Activated T-helper 1 cell treated with anti-CD3 and anti-CD28 coated beads, Interleukin-12 subunit alpha, Interleukin-12 subunit beta, Interleukin-2, Interleukin-4 antibody, amounts not matched to agents 30 ng/mL and 10 ng/mL and 1 ng/mL, durations not matched to agents 14 hours and 24 hours and 36 hours (primary cell): ENCODE measurements at regions not wholly inside any gene's neighbourhood (a gene's known extent, or its start where the extent isn't known, plus 50 kb on each side); places are given as distances from the start of the nearest gene placed in this dataset.
"Not testable (repeated sequence)": the region's sequence is repeated elsewhere in the genome, so short reads cannot be mapped to it uniquely, and the experiment has no call there.

Experiments used
- DNase-seq: peaks from one replicate; pipeline ENCODE4 v3.0.0; 2021; ENCODE audit warnings: low spot score
- H3K27ac Mint-ChIP-seq: one replicate; pipeline ENCODE4 v1.8.0; 2021; ENCODE audit warnings: mild to moderate bottlenecking, mixed read lengths
- H3K27me3 Mint-ChIP-seq: one replicate; pipeline ENCODE4 v1.8.0; 2022; ENCODE audit warnings: mild to moderate bottlenecking, moderate library complexity, mixed read lengths; ENCODE audit not compliant: insufficient read depth
- H3K36me3 Mint-ChIP-seq: one replicate; pipeline ENCODE4 v1.8.0; 2021; ENCODE audit warnings: low read depth, mixed read lengths
- H3K4me1 Mint-ChIP-seq: one replicate; pipeline ENCODE4 v1.8.0; 2021; ENCODE audit warnings: low read depth, mixed read lengths
- H3K4me3 Mint-ChIP-seq: one replicate; pipeline ENCODE4 v1.8.0; 2021; ENCODE audit warnings: mild to moderate bottlenecking, moderate library complexity, mixed read lengths
- H3K9me3 Mint-ChIP-seq: one replicate; pipeline ENCODE4 v1.8.0; 2021; ENCODE audit warnings: mixed read lengths
- intact Hi-C: fragments of 100-400 bp; cut with micrococcal nuclease; formaldehyde crosslinking; loops from one replicate; pipeline ENCODE4 v1.15.1; 2024

DNA sequence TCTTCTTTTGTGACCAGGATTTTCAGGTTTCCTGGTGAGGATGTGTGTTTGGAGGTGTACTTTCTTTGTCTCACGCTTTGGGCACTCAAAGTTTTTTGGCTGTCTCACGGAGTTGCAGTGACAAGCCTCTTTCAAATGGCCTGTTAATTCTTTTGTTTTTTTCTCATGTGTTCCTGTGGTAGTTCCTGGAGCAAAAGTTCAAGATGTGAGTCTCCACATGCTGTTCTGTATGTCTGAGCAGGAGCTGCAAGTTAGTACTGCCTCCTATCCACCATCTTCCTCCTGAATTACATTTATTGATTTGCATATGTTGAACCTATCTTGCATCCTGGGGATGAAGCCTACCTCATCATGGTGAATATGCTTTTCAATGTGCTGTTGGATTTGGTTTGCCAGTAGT, 118.5 kb downstream of the VSIG4 start:
- Mint-ChIP-seq H3K27ac (no peak overlapping the region), H3K36me3 (peaks cover 18% of the 10 kb centered on the region), H3K4me3 (no peak overlapping the region), H3K9me3 (peaks cover 25% of the 10 kb centered on the region), H3K27me3 (no peaks in the 10 kb centered on the region), H3K4me1 (peaks cover 66% of the 10 kb centered on the region)
- DNase-seq = no peak
- intact Hi-C loops = no loop called here

GRCh38 chrX:65920620-65921019, 119.3 kb downstream of the VSIG4 start:
- no peak overlapping the region for H3K27ac Mint-ChIP-seq
- H3K9me3 Mint-ChIP-seq = peaks cover 20% of the 10 kb centered on the region
- H3K36me3 Mint-ChIP-seq = peaks cover 18% of the 10 kb centered on the region
- intact Hi-C loops = no loop called here
- H3K27me3 Mint-ChIP-seq = no peaks in the 10 kb centered on the region
- H3K4me3 Mint-ChIP-seq = no peak overlapping the region
- DNase-seq = no peak
- H3K4me1 Mint-ChIP-seq = peaks cover 58% of the 10 kb centered on the region

GRCh38 chrX:65910899-65911298, 129.0 kb downstream of the VSIG4 start:
- H3K4me1 Mint-ChIP-seq = no peaks in the 10 kb centered on the region
- no peaks in the 10 kb centered on the region for H3K36me3 Mint-ChIP-seq
- intact Hi-C loops = no loop called here
- H3K9me3 Mint-ChIP-seq = peaks cover 4% of the 10 kb centered on the region
- H3K27ac Mint-ChIP-seq = no peak overlapping the region
- no peak for DNase-seq
- H3K4me3 Mint-ChIP-seq = no peak overlapping the region
- no peaks in the 10 kb centered on the region for H3K27me3 Mint-ChIP-seq

DNA sequence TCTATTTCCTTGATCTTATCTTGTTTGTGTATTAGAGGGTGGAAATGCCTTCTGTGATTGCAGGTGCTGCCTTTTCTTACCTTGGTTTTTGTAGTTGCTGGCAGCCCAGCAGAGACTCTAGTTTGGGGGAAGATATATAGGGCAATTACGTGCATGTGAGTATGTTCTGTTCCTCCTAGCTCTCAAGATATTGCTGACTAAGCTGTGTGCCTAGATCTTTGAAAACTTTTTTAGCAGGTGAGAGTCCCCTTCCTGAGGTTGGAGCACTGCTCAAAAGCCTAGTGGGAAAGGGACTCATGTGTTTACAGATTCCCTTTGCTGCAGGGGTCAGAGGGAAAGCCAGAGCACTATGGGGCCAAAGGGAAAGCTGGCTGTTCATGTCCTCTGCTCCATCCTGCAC, 136.1 kb downstream of the VSIG4 start:
- Mint-ChIP-seq H3K4me1 (peaks cover 11% of the 10 kb centered on the region), H3K27ac (no peak overlapping the region), H3K4me3 (no peak overlapping the region), H3K36me3 (peaks cover 2% of the 10 kb centered on the region), H3K27me3 (no peaks in the 10 kb centered on the region), H3K9me3 (peaks cover 7% of the 10 kb centered on the region)
- no peak for DNase-seq
- intact Hi-C loops = no loop called here

GRCh38 chrX:65902011-65902410, 137.9 kb downstream of the VSIG4 start:
- Mint-ChIP-seq H3K4me1 (peaks cover 11% of the 10 kb centered on the region), H3K27ac (no peak overlapping the region), H3K9me3 (peaks cover 7% of the 10 kb centered on the region), H3K4me3 (no peak overlapping the region), H3K36me3 (peaks cover 4% of the 10 kb centered on the region), H3K27me3 (peaks cover 1% of the 10 kb centered on the region)
- intact Hi-C loops = no loop called here
- DNase-seq = no peak

DNA sequence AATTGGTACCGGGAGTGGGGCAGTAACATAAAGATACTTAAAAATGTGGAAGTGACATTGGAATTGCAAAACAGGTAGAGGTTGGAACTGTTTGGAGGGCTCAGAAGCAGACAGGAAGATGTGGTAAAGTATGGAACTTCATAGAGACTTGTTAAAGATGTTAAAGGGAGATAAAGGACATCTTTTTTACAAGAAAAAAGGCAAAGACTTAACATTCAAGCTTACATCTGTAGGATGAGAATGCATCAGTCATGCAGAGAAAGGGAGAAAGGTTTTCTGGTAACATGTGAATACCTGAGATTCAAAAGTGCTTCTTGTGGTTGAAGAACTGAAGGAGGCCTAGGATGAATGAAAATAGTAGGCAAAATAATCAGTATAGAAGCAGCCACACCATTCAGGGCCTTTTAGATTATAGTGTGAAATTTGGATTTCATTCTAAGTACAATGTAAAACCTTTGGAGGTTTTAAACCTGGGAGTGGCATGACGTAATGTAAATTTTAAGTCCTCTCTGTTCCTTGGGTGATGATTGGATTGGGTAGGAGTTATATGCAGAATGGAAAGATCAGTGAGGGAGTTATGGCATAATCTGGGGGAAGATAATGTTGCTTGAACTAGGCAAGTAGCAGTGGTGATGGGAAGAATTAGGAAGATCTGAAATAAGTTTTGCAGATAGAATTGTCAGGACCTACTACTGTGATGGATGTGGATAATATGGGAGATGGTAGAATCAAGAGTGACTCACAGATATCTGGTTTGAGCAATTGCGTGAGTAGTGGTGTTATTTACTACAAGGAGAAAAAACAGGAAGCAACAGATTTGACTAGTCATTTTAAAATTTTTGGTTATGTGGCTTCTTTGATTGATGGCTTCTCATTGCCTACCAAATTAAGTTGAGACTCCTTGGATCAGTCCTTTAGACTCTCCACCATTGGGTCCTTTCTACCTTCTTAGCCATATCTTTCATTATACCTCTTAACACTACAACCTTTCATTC, 138.7 kb downstream of the VSIG4 start:
- Mint-ChIP-seq H3K9me3 (peaks cover 7% of the 10 kb centered on the region), H3K36me3 (peaks cover 4% of the 10 kb centered on the region), H3K4me1 (peaks cover 11% of the 10 kb centered on the region), H3K4me3 (no peak overlapping the region), H3K27me3 (peaks cover 1% of the 10 kb centered on the region), H3K27ac (peak overlapping the region; percentile 1)
- DNase-seq = no peak
- intact Hi-C loops = no loop called here

- no peak overlapping the region for H3K27ac Mint-ChIP-seq
- peaks cover 13% of the 10 kb centered on the region for H3K36me3 Mint-ChIP-seq
- intact Hi-C loops = no loop called here
- DNase-seq = no peak
- H3K27me3 Mint-ChIP-seq = peaks cover 1% of the 10 kb centered on the region
- peaks cover 28% of the 10 kb centered on the region for H3K4me1 Mint-ChIP-seq
- peaks cover 9% of the 10 kb centered on the region for H3K9me3 Mint-ChIP-seq
- no peak overlapping the region for H3K4me3 Mint-ChIP-seq
Observed at GRCh38 chrX:65894133-65894532, 145.7 kb downstream of the VSIG4 start.

- H3K9me3 Mint-ChIP-seq, H3K4me3 Mint-ChIP-seq, H3K27ac Mint-ChIP-seq, H3K27me3 Mint-ChIP-seq, intact Hi-C loops, DNase-seq: not testable (repeated sequence)
- Mint-ChIP-seq H3K4me1 (peaks cover 28% of the 10 kb centered on the region), H3K36me3 (peaks cover 11% of the 10 kb centered on the region)
Observed at GRCh38 chrX:65891817-65892216, 148.1 kb downstream of the VSIG4 start.

GRCh38 chrX:65888150-65888549, 151.7 kb downstream of the VSIG4 start:
- H3K4me1 Mint-ChIP-seq = peaks cover 28% of the 10 kb centered on the region
- H3K9me3 Mint-ChIP-seq, H3K27me3 Mint-ChIP-seq, H3K27ac Mint-ChIP-seq, H3K36me3 Mint-ChIP-seq, DNase-seq, H3K4me3 Mint-ChIP-seq, intact Hi-C loops: not testable (repeated sequence)

GRCh38 chrX:65883556-65883955, 156.3 kb downstream of the VSIG4 start:
- Mint-ChIP-seq H3K4me1 (peaks cover 16% of the 10 kb centered on the region), H3K9me3 (no peaks in the 10 kb centered on the region), H3K36me3 (peaks cover 2% of the 10 kb centered on the region), H3K4me3 (no peak overlapping the region), H3K27me3 (peaks cover 2% of the 10 kb centered on the region), H3K27ac (no peak overlapping the region)
- intact Hi-C loops = no loop called here
- no peak for DNase-seq

- peaks cover 5% of the 10 kb centered on the region for H3K36me3 Mint-ChIP-seq
- H3K27me3 Mint-ChIP-seq = peaks cover 2% of the 10 kb centered on the region
- H3K9me3 Mint-ChIP-seq = peaks cover 8% of the 10 kb centered on the region
- DNase-seq = no peak
- peaks cover 23% of the 10 kb centered on the region for H3K4me1 Mint-ChIP-seq
- no peak overlapping the region for H3K4me3 Mint-ChIP-seq
- H3K27ac Mint-ChIP-seq = no peak overlapping the region
- intact Hi-C loops = no loop called here
Observed at GRCh38 chrX:65879977-65880799, 159.7 kb downstream of the VSIG4 start.

DNA sequence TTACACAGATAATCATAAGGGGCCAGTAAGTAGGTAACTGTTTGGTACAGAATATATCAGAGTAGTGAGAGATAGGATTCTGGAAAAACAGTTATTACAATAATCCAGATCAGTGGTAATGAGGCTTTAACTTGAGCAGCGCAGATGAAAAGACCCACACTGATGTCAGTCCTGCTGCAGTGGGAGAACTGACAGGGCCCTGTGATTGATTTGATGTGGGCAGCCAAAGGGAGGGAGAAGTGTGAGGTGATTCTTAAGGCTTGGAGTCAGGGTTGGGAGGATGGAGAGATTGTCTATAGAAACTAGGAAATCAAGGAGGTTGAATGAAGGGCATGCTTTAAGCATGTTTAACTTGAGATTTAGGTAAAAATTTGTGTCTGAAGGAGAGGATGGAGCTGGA, 161.4 kb downstream of the VSIG4 start:
- Mint-ChIP-seq H3K9me3 (peaks cover 8% of the 10 kb centered on the region), H3K27ac (no peak overlapping the region), H3K36me3 (peaks cover 5% of the 10 kb centered on the region), H3K4me1 (peaks cover 34% of the 10 kb centered on the region), H3K27me3 (peaks cover 2% of the 10 kb centered on the region), H3K4me3 (no peak overlapping the region)
- intact Hi-C loops = no loop called here
- DNase-seq = no peak

GRCh38 chrX:65877953-65878352, 161.9 kb downstream of the VSIG4 start:
- H3K4me1 Mint-ChIP-seq = peaks cover 34% of the 10 kb centered on the region
- peaks cover 8% of the 10 kb centered on the region for H3K9me3 Mint-ChIP-seq
- intact Hi-C loops = no loop called here
- peaks cover 2% of the 10 kb centered on the region for H3K27me3 Mint-ChIP-seq
- peaks cover 5% of the 10 kb centered on the region for H3K36me3 Mint-ChIP-seq
- H3K27ac Mint-ChIP-seq = no peak overlapping the region
- no peak overlapping the region for H3K4me3 Mint-ChIP-seq
- DNase-seq = no peak
